HL-60/S4 treated with phorbol 12-myristate 13-acetate at 8.2 ng/mL for 4 days and 3 days (cell line): ENCODE measurements at regions not wholly inside any gene's neighbourhood (a gene's known extent, or its start where the extent isn't known, plus 50 kb on each side); places are given as distances from the start of the nearest gene placed in this dataset.
"Not testable (repeated sequence)": the region's sequence is repeated elsewhere in the genome, so short reads cannot be mapped to it uniquely, and the experiment has no call there.

Experiments used
- in situ Hi-C: fragments of 300-500 bp; cut with MboI; formaldehyde crosslinking; loops from 2 replicates; pipeline ENCODE4 v1.15.0; 2022; ENCODE audit warnings: low sequenced_read_pairs

DNA sequence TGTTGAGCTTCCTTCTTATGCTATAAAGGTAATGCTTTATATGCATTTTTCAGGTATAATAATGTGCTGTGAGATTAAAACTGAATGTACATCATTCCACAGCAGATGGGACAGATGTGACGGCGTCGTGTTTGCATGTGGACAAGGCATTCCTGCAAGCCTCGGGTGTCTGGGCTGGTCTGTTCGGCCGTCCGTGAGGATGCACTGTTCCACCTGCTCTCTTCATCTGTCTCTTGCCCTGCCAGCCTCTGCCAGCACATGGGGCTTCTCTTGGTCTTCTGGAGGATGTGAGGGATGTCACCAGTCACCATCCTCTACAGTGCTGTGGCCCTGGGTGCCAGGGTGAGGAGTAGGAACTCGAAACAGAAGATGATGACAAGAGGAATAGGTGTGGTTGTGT is 223.2 kb downstream of the ERMARD start:
- in situ Hi-C loops = no loop called here

GRCh38 chr6:169973588-169974467 is 222.4 kb downstream of the ERMARD start:
- in situ Hi-C loops = not testable (repeated sequence)

DNA sequence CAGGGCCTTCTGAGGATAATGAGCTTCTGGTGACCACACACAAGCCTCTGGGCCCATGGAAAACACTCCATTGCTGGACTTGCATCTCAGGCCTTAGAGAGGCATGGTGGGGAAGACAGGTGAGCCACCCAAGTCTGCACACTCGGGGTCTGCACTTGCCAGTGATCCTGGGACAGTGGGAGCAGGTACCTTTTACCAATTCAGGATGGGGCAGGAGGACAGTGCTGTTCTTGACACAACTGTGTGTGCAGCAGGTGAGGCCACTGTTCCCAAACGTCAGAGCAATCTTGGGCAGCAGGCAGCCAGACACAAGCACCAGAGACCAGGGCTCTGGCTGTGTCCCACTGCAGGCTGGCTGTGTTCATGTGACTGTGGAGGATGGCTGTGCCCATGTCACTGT is 221.3 kb downstream of the ERMARD start:
- in situ Hi-C loops = no loop called here

- in situ Hi-C loops = no loop called here
Measured at GRCh38 chr6:169972101-169972651, 220.8 kb downstream of the ERMARD start.

DNA sequence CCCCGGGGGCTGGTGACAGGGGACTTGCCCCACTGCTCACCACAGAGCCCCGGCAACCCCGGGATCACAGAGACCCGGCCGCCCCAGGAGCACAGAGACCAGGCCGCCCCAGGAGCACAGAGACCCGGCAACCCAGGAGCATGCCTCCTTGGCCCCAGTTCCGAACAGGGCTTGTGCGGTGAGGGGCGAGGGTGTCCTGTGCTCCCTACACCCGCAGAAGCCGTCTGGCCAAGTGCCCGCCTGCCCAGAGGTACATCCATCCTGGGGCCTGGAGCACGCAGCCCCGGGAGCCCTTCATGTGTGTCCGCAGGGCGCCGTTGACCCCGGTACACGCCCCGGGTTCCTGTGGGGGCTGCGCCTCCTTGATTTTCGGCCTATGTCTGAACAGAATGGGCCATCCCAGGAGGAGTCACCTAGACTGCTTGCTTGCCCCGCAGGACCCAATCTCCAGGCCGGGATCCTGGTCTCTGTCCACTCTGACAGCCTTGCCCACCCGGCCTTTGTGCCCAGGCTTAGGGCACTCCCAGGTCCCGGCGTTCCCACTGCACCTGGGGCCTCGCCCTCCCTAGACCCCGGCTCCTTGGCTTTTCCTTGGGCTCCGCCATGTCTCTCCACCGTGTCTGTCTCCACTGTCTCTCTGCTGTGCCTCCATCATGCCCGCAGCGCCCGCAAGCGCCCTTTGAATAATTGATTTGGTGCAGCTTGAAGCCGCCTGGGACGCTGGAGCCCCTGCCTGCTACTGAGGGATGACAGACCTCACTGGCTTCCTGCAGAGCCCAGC is 219.8 kb downstream of the ERMARD start:
- in situ Hi-C loops = no loop called here

- in situ Hi-C loops = no loop called here
Measured at GRCh38 chr6:169970306-169970988, 219.0 kb downstream of the ERMARD start.

DNA sequence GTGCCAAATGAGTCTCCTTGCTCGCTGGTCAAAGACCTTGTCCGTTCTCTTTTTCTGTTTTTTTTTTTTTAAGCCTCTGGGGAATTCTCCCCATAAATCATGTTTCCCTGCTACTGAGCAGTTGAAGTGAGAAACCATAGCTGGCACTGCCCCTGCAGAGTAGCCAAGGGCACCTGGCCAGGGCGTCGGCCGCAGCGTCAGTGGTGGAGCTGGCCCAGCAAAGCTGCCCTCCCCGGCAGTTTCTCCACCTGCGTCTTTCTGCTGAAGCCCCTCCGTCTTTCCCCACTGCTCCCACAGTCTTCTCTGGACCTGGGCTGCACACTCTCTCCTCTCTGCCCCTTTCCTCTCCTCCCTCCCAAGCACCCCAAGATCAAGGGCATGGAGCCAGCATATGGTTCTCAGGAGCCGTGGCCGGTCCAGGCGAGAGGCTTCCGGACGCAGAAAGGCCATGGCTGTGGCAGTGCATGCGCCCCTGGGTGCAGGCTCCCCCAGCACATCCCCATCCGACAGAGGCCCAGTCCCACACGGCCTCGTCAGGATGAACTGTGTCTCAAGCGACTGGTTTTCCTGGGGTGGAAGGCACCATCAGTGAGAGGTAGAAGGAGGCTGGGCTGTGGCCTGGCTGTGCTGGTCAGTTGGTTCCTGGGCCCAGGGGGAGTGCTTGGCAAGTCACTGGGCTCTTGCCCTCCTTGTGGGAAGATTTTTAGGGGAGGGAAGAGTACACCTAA is 218.1 kb downstream of the ERMARD start:
- in situ Hi-C loops = no loop called here

DNA sequence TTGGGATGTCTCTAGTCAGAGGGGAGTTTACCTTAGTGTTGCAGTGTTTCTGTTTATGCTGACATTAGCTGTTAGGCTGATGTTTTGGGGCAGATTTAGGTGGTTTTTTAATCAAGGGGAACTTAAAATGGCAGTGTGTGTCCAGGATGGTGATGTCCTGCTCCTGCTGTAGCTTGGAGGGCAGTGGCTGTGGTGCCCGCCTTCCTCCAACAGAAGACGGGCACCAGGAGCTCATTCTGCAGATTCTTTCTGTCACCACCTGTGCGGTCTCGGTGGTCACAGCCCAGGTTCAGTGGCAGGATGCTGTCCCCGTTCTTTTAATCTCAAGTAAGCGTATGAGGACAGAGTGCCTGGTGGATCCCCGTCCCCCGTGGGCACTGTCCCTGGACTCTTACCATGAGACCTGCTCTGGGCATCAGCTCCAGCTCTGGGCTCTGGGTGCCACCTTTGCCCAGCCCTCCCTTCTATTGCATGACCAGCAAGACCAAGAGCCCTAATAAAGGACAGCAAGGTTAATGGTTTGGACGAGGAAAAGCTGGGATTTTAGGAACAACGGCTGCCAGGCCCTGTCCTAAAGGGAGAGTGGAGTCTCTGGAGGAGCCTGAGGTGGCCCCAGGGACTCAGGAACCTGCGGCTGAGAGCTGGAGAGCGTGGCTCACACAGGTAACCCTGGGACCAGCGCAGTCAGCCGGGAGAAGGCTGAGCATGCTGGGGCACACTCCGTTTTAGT is 217.3 kb downstream of the ERMARD start:
- in situ Hi-C loops = no loop called here

DNA sequence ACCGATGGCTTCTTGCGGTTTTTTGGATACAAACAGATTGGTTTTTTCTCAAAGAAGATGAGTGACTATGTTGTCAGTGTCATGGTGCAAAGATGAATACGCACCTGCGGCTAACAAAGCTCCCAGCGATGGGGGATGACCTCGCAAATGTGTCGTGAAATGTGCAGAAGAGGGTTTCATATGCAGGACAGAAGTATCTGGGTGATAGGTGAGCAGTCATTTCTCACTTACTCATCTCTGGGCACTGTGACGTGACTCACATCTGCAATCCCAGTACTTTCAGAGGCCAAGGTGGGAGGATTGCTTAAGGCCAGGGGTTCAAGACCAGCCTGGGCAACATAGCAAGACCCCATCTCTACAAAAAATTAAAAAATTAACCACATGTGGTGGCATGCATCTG is 216.3 kb downstream of the ERMARD start:
- in situ Hi-C loops = no loop called here

GRCh38 chr6:169966312-169967181 is 215.1 kb downstream of the ERMARD start:
- in situ Hi-C loops = no loop called here

DNA sequence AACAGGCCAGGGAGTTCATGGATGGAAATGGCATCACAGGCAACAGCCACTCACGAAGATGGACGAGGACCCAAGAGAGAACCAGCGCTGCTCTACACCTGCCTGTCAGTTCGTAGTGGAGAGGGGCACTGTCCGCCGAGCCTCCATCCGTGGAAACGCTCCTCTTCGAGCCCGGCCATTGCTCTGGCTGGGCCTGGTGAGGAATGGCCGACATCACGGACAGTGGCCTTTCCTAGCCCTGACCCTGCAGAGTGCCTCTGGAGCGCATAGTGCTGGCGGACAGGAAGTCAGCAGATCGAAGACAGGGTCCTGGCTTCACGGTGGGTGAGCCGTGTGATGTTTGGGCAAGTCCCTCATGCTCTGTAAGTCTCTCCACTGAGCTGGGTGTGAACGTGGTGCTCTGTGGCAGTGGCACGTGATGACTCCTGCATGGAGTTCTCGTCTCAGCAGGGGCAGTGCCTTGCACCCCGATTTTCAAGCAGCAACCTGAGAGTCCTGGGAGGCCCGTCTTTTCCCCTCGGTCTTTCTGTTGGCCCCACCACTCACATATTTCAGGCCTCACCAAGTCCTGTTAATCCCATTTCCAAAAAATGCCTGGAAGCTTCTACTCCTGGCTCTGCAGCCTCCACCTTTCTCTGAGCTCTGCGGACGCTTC is 214.4 kb downstream of the ERMARD start:
- in situ Hi-C loops = no loop called here

DNA sequence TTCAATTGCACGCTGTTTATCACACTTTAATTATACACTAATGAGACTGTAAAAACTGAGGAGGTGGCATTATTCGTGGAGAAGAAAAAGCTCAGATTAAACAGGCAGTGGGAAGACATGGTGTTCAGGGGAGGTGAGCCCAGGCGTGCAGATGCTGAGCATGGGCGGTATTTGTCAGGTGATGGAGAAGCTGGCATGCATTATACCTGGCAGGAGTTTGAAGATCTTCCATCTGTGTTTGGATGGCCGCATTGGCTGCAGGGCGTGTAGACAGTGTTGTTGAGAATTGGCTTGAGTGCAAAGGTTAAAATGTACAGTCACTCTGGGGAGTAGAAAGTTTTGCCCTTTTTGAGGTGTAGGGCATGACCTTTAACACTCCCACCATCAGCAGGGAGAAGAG is 213.8 kb downstream of the ERMARD start:
- in situ Hi-C loops = no loop called here

DNA sequence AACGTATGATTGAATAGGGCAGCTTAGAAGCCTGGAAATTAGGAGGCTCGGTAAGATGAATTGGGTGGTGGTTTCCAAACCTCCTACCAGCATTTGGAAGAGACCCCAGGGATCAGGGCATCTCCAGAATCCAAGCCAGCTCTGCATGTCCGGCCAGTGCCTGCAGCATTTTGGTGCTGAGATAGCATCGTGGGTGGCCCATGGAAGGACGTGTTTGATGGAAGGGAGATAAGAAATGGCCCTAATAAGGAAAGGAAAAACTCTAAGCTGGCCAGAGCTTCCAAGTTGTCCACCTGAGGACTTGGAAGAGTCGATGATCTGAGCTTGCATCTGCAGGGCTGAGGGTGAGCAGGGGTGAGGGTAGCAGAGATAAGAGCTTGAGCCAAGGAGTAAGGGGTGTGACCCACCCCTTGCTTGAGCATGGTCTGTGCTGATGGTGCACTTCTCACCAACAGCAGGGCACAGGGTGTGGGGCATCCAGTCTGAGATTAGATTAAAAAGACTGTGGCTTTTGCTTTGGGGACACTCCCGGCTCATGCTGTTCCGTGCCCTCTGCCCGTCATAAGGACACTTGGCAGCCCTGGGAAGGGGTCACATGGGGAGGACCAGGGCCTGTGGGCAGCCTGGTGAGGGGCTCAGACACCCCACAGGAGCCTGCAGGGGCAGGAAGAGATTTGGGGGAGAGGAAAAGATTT is 213.2 kb downstream of the ERMARD start:
- in situ Hi-C loops = no loop called here

- in situ Hi-C loops = no loop called here
Measured at GRCh38 chr6:169963581-169964297, 212.3 kb downstream of the ERMARD start.

- in situ Hi-C loops = no loop called here
Measured at GRCh38 chr6:169962604-169963469, 211.4 kb downstream of the ERMARD start.
